Sigmoid colon (tissue), 4 donors: ENCODE measurements at regions not wholly inside any gene's neighbourhood (a gene's known extent, or its start where the extent isn't known, plus 50 kb on each side); places are given as distances from the start of the nearest gene placed in this dataset.

ENCODE experiments used
- EP300 ChIP-seq, 4 donors: sonication (generic); formaldehyde crosslinking; IDR thresholded peaks; one replicate each; pipeline ENCODE4 v1.6.1; 2017; ENCODE audit warnings: antibody characterized with exemption in 4 of 4
- POLR2A ChIP-seq, 2 donors: fragments of 450-650 bp; IDR thresholded peaks; one replicate each; pipeline ENCODE4 v1.6.1; 2016; ENCODE audit warnings: antibody characterized with exemption in 2 of 2, mild to moderate bottlenecking in 2 of 2, moderate library complexity in 2 of 2
- POLR2AphosphoS5 ChIP-seq, 4 donors: sonication (generic); formaldehyde crosslinking; IDR thresholded peaks; one replicate each; pipeline ENCODE4 v1.6.1; 2017; ENCODE audit warnings: antibody characterized with exemption in 4 of 4

DNA sequence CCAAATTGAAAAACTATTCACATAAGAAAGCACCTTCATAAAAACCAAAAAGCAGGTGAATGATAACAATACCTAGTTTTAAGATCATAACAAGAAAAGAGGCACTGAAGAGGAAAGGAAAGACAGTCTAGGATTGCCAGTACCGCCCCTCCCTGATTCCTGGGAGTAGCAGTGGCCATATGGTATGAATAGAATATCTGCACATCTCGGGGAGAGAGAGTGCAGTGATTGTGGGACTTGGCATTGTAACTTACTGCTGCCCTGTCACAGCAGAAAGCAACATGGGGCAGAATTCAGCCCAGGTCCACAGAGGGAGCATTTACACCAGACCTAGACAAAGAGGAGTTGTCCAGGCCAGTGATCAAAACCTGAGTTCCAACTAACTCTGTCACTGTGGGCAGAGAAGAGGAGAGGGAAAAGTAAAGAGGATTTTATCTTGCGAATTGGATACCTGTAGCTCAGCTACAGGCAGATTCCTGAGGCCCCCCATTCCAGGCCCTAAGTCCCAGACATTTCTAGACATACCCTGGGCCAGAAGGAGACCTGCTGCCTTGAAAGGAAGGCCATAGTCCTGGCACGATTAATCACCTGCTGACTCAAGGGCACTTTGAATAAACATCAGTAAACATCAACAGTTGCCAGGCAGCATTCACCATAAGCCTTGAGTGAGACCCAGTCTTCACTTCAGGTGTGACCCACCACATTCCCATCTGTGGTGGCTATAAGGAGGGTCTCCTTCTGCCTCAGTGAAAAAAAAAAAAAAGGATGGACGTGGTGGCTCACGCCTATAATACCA lies 397.5 kb downstream of the TGFB2 start:
- TF ChIP-seq POLR2A (IDR thresholded peaks at IDR 0.05) = no peak
- TF ChIP-seq POLR2AphosphoS5 (IDR thresholded peaks at IDR 0.05) = no peak
- no peak for TF ChIP-seq EP300 (IDR thresholded peaks at IDR 0.05)
